Bronchial epithelial cell (primary cell): ENCODE measurements at regions not wholly inside any gene's neighbourhood (a gene's known extent, or its start where the extent isn't known, plus 50 kb on each side); places are given as distances from the start of the nearest gene placed in this dataset.

Source experiments
- DNase-seq: peaks from one replicate; pipeline ENCODE4 v3.0.0-alpha.2; 2010; ENCODE audit warnings: low read depth
- FAIRE-seq: peaks from 2 replicates; lab custom pipeline; 2011; peaks lifted over from hg19 to GRCh38; lab: Jason Lieb, UNC
- H3K27me3 ChIP-seq: 2 replicates; pipeline ENCODE4 v1.5.1; 2011; ENCODE audit warnings: low read length; ENCODE audit not compliant: control insufficient read depth, insufficient read depth
- H3K36me3 ChIP-seq: 2 replicates; pipeline ENCODE4 v1.5.1; 2011; ENCODE audit warnings: low read length; ENCODE audit not compliant: control insufficient read depth, insufficient read depth
- H3K4me3 ChIP-seq: 2 replicates; pipeline ENCODE4 v1.5.1; 2011; ENCODE audit warnings: mild to moderate bottlenecking, low read depth, low read length, control low read depth
- TF ChIP-seq, protein P1 (sequence below): IDR thresholded peaks from 2 replicates; pipeline ENCODE4 v1.5.1; 2011; ENCODE audit warnings: mild to moderate bottlenecking, moderate library complexity, low read length, control low read depth, inconsistent platforms; ENCODE audit not compliant: insufficient read depth, severe bottlenecking

DNA sequence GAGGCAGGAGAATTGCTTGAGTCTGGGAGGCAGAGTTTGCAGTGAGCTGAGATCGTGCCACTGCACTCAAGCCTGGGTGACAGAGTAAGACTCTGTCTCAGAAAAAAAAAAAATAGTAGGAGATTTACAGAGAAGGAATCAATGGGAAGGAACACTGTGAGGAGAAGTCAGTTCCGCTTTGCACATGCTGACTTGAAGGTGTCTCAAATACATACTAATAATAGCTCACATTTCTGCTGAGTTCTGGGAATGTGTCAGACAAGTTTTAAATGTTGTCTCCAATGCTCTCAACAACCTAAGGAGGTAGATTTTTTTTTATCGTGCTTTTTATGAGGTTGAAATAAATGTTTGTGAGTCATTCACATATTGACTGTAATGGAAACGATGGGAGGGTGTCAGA is 654.9 kb upstream of the CELF2 start:
- H3K36me3 ChIP-seq: no peaks in the 10 kb centered on the region

GRCh38 chr10:10363217-10363616 is 654.5 kb upstream of the CELF2 start:
- DNase-seq (no peak), FAIRE-seq (no peak)
- H3K4me3 ChIP-seq: no peak overlapping the region
- TF ChIP-seq, protein P1, sequence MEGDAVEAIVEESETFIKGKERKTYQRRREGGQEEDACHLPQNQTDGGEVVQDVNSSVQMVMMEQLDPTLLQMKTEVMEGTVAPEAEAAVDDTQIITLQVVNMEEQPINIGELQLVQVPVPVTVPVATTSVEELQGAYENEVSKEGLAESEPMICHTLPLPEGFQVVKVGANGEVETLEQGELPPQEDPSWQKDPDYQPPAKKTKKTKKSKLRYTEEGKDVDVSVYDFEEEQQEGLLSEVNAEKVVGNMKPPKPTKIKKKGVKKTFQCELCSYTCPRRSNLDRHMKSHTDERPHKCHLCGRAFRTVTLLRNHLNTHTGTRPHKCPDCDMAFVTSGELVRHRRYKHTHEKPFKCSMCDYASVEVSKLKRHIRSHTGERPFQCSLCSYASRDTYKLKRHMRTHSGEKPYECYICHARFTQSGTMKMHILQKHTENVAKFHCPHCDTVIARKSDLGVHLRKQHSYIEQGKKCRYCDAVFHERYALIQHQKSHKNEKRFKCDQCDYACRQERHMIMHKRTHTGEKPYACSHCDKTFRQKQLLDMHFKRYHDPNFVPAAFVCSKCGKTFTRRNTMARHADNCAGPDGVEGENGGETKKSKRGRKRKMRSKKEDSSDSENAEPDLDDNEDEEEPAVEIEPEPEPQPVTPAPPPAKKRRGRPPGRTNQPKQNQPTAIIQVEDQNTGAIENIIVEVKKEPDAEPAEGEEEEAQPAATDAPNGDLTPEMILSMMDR: no peak
- no peaks in the 10 kb centered on the region for H3K36me3 ChIP-seq
- H3K27me3 ChIP-seq: no peaks in the 10 kb centered on the region

More for the DNA sequence above, 654.9 kb upstream of the CELF2 start:
- H3K4me3 ChIP-seq: no peak overlapping the region
- FAIRE-seq (no peak), DNase-seq (no peak)
- H3K27me3 ChIP-seq: no peaks in the 10 kb centered on the region
- TF ChIP-seq, protein P1: no peak

DNA sequence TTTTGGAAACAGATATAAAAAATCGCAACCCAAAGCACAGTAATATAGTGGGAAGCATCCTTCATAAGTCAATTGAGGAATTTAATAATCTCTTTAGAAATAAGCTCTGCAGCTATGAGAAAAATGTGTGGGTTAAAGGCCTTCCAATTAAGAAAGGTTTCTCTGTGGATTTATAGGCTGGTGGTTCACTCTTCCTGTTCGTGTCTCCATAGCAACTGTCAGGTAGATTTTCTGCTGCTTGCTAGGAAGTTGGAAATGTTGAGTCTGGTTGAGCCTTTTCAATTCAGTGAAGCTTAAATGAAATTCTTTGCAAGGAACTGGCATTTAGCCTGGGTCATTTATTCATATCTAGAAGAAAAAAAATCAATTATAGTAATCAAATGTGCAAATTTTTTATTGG is 652.8 kb upstream of the CELF2 start:
- FAIRE-seq (no peak), DNase-seq (no peak)
- no peaks in the 10 kb centered on the region for H3K27me3 ChIP-seq
- TF ChIP-seq, protein P1: no peak
- H3K36me3 ChIP-seq: no peaks in the 10 kb centered on the region
- H3K4me3 ChIP-seq: no peak overlapping the region

DNA sequence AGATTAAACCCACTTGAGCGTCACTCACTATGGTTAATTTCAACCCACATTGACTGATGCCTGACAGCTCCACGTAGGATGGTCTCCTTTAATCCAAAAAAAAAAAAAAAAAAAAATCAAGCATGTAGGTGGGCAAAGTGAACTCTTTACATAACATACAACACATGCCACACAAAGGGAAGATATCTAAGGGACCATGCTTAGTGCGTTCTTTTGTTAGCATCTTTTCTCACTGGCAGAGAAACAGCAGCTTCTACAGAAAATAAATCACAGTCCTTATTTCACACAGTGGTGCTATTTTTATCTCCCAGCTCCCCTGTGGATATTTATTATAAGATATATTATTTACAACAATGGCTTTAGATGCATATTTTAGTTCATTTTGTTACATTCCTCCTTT is 652.0 kb upstream of the CELF2 start:
- no peaks in the 10 kb centered on the region for H3K27me3 ChIP-seq
- DNase-seq: no peak
- TF ChIP-seq, protein P1: no peak

DNA sequence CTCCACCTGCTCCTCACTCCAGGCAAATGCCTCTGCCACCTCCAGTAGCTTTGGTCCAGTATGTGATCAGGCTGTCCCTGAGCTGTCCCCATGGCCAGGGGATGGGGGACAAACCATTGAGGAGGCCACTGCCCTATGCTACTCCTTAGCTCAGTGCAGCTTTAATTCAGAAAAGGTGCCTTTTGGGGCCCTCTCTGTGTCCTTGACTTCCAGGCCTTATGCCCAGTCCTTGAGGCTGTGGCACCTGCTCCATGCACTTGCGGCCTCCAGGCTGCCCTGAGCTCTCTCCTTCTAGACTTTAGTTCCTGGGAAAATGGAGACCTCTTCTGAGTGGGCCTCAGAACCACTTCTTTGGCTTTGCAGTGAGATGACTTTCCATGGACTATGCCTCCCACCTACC is 650.8 kb upstream of the CELF2 start:
- H3K36me3 ChIP-seq: no peaks in the 10 kb centered on the region
- no peak for DNase-seq
- no peaks in the 10 kb centered on the region for H3K27me3 ChIP-seq
- TF ChIP-seq, protein P1: no peak
- FAIRE-seq: no peak
- no peak overlapping the region for H3K4me3 ChIP-seq

More for the DNA sequence above, 652.0 kb upstream of the CELF2 start:
- Histone ChIP-seq H3K4me3 (no peak overlapping the region), H3K36me3 (no peaks in the 10 kb centered on the region)
- FAIRE-seq: no peak

DNA sequence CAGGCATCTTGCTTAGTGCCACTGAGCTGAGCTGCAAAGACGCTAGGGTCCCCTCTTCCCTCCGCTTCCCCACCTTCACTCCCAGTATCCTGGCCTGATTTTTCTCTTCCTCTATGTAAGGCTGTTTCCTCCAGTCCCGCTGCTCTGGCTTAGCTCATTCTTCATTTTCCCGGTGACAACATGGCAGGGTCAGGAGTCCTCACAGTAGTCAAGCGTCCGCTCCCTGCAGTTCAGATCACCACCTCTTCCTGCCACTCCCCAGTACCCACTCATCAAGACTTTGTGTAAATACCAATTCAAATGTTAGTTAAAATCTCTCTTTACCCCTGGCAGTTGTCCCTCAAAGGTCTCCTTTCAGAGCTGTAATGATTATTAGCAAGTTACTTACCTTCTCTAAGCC is 650.4 kb upstream of the CELF2 start:
- DNase-seq (no peak), FAIRE-seq (no peak)
- Histone ChIP-seq H3K27me3 (no peaks in the 10 kb centered on the region), H3K36me3 (no peaks in the 10 kb centered on the region), H3K4me3 (no peak overlapping the region)
- TF ChIP-seq, protein P1: no peak
